Sigmoid colon (tissue), 6 donors: ENCODE measurements at regions not wholly inside any gene's neighbourhood (a gene's known extent, or its start where the extent isn't known, plus 50 kb on each side); places are given as distances from the start of the nearest gene placed in this dataset.

Experiments
- DNase-seq: peaks from one replicate; pipeline ENCODE4 v3.0.0-alpha.2; 2019
- H3K27ac ChIP-seq, 4 donors: fragments of 200-600 bp; sonication (generic); one replicate each; pipeline ENCODE4 v1.5.1; 2016 to 2019; ENCODE audit warnings: mild to moderate bottlenecking in 1 of 4
- H3K27me3 ChIP-seq, 3 donors: fragments of 200-600 bp; sonication (generic); one replicate each; pipeline ENCODE4 v1.5.1; 2019; ENCODE audit warnings: mild to moderate bottlenecking in 1 of 3
- H3K36me3 ChIP-seq, 4 donors: fragments of 200-600 bp; sonication (generic); one replicate each; pipeline ENCODE4 v1.5.1; 2016 to 2019
- H3K4me1 ChIP-seq, 4 donors: fragments of 200-600 bp; sonication (generic); one replicate each; pipeline ENCODE4 v1.5.1; 2017 to 2019
- H3K4me3 ChIP-seq, 4 donors: fragments of 200-600 bp; sonication (generic); one replicate each; pipeline ENCODE4 v1.5.1; 2017 to 2019; ENCODE audit warnings: mild to moderate bottlenecking in 2 of 4, moderate library complexity in 1 of 4
- H3K9me3 ChIP-seq, 4 donors: fragments of 200-600 bp in 3 of 4; sonication (generic) in 3 of 4; one replicate each; pipeline versions ENCODE4 v1.5.1 to v1.6.1; 2013 to 2019
- EP300 ChIP-seq, 4 donors: sonication (generic); formaldehyde crosslinking; IDR thresholded peaks; one replicate each; pipeline ENCODE4 v1.6.1; 2017; ENCODE audit warnings: antibody characterized with exemption in 4 of 4
- POLR2A ChIP-seq, 2 donors: fragments of 450-650 bp; IDR thresholded peaks; one replicate each; pipeline ENCODE4 v1.6.1; 2016; ENCODE audit warnings: antibody characterized with exemption in 2 of 2, mild to moderate bottlenecking in 2 of 2, moderate library complexity in 2 of 2
- POLR2AphosphoS5 ChIP-seq, 4 donors: sonication (generic); formaldehyde crosslinking; IDR thresholded peaks; one replicate each; pipeline ENCODE4 v1.6.1; 2017; ENCODE audit warnings: antibody characterized with exemption in 4 of 4
- WGBS, 2 donors: extraction: QIAGEN DNeasy Blood & Tissue Kit; methylation state at CpG; one replicate each; pipeline ENCODE4 v1.1.7; 2013; 5-methylcytosine and 5-hydroxymethylcytosine counted together
- intact Hi-C: fragments of 100-400 bp; cut with DNase I; formaldehyde crosslinking; loops from one replicate; pipeline ENCODE4 v1.15.1; 2023
- small RNA-seq, 3 donors: library from RNA; depleted of rRNA; stranded (forward); fragments of <200 nt; gene quantifications; one replicate each; pipeline ENCODE3, GENCODE V24; 2016
- TF ChIP-seq, protein P1 (sequence below), 4 experiments: fragments of 450-650 bp in 3 of 4; fragments of 200-600 bp in 1 of 4; IDR thresholded peaks; one replicate each; pipeline ENCODE4 v1.5.1; 2016 to 2019; ENCODE audit warnings: antibody characterized with exemption in 4 of 4, mild to moderate bottlenecking in 3 of 4, moderate library complexity in 2 of 4
- donor health status: healthy with polysubstance abuse.
- donor health status: healthy.

DNA sequence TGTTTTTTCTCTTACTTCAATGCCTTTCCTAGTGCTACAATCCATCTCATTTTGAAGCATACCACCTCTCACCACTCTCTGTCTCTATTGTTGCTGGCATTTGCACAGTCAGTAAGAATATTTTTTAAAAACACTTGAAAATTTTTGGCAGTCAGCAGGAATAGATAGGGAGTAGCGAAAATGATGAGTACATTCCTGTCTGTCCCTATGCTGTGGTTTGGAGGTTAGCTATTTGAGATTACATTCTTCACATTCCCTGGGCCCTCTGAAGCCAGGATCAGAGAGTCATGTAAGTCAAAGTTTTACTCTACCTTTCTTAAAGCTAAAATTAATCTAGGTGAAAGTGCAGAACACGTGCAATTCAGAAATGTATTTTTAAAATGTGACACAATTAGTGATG lies 53.0 kb upstream of the MAGI2 start:
- no peak for TF ChIP-seq POLR2AphosphoS5 (IDR thresholded peaks at IDR 0.05)
- no peak for TF ChIP-seq EP300 (IDR thresholded peaks at IDR 0.05)
- TF ChIP-seq POLR2A (IDR thresholded peaks at IDR 0.05) = no peak
- TF ChIP-seq, protein P1, sequence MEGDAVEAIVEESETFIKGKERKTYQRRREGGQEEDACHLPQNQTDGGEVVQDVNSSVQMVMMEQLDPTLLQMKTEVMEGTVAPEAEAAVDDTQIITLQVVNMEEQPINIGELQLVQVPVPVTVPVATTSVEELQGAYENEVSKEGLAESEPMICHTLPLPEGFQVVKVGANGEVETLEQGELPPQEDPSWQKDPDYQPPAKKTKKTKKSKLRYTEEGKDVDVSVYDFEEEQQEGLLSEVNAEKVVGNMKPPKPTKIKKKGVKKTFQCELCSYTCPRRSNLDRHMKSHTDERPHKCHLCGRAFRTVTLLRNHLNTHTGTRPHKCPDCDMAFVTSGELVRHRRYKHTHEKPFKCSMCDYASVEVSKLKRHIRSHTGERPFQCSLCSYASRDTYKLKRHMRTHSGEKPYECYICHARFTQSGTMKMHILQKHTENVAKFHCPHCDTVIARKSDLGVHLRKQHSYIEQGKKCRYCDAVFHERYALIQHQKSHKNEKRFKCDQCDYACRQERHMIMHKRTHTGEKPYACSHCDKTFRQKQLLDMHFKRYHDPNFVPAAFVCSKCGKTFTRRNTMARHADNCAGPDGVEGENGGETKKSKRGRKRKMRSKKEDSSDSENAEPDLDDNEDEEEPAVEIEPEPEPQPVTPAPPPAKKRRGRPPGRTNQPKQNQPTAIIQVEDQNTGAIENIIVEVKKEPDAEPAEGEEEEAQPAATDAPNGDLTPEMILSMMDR (IDR thresholded peaks at IDR 0.05) = no peak
- Histone ChIP-seq H3K36me3 (no peaks in the 10 kb centered on the region), H3K9me3 (no peaks in the 10 kb centered on the region), H3K4me3 (no peak overlapping the region), H3K27me3 (no peaks in the 10 kb centered on the region), H3K27ac (no peak overlapping the region), H3K4me1 (peaks cover 0 to 4% (median 0%) of the 10 kb centered on the region in 4 donors)
- DNase-seq = no peak
- WGBS, 2 donors = 67 to 70% methylated on average over 2 of the region's 2 CpGs
- intact Hi-C loops = loop anchor here (10.0 kb wide), 1 partner anchor 58 kb away; no protein-coding TSS in a partner anchor

DNA sequence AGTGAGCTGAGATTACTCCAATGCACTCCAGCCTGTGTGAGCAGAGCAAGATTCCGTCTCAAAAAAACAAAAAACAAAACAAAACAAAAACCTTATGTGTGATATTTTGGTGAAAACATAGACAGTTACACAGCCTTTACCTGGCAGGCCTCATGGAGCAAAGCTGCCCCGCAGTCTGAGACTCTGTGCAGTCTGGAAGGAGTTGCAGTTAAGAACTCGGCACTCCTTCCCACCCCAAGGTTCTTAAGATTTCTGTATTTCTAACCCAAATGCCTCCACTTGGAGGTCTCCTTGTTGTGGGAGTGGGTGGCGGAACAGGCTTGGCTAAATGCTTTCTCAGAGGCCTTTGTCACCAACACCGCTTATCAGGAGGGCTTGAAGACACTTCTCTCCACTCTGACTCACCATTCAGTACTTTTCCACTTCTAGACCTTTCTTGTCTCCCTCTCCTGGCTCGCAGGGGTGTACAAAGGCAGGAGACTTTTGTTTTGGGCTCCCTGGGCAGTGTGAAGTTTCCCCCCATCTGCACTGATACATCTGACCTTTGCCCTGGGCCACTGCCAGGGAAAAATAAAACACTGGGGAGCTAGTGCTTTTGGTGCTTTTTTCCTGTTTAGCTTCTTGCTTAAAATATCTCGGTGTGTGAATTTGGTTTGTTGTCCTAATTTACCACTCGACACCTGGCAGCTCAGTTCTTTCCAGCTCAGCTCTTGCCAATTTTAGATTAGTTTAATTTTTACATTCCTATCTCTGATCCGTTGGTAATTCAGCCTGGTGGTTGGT lies 51.3 kb upstream of the MAGI2 start:
- 65 to 78% methylated on average over 9 of the region's 9 CpGs for WGBS, 2 donors
- Histone ChIP-seq H3K9me3 (no peaks in the 10 kb centered on the region), H3K4me1 (peaks cover 0 to 4% (median 0%) of the 10 kb centered on the region in 4 donors), H3K36me3 (no peaks in the 10 kb centered on the region), H3K27ac (peak overlapping the region in 1 of 4 donors; percentile 28), H3K27me3 (no peaks in the 10 kb centered on the region), H3K4me3 (no peak overlapping the region)
- TF ChIP-seq POLR2A (IDR thresholded peaks at IDR 0.05) (no peak), EP300 (IDR thresholded peaks at IDR 0.05) (no peak), POLR2AphosphoS5 (IDR thresholded peaks at IDR 0.05) (no peak)
- TF ChIP-seq, protein P1 (IDR thresholded peaks at IDR 0.05) = no peak
- DNase-seq = no peak
- intact Hi-C loops = loop anchor here (10.0 kb wide), 1 partner anchor 60 kb away; no protein-coding TSS in a partner anchor

Small RNA genes in the stretch of these regions (small RNA-seq; reads per million reads assigned to genes)
- gene RNA5SP234 (0 reads per million in 3 donors), gene RNU6-849P (0 reads per million in 3 donors)
